Amniotic epithelial cell (primary cell): ENCODE measurements at regions not wholly inside any gene's neighbourhood (a gene's known extent, or its start where the extent isn't known, plus 50 kb on each side); places are given as distances from the start of the nearest gene placed in this dataset.
A peak's percentile ranks its signal among the peaks of the same experiment; 100 is the strongest.

Experiments
- DNase-seq: peaks from one replicate; pipeline ENCODE4 v3.0.0-alpha.2; 2010; ENCODE audit warnings: low read depth

DNA sequence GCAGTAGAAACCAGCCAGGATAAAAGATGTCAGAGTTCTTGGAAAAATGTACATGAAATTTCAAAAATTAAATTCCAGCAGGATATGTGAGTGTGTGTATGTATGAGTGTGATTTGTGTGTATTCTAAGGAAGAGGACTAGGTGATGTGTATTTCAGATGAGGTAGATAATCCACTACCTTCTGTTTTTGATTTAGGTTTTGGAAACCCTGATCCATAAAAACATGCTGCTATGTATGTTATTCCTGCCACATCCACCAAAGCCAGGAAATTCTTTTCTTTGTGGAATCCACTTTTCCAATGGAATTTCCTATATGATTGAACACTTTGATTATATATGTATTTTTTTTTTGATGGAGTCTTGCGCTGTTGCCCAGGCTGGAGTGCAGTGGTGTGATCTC, 276.9 kb downstream of the UQCRFS1 start:
- no peak for DNase-seq

DNA sequence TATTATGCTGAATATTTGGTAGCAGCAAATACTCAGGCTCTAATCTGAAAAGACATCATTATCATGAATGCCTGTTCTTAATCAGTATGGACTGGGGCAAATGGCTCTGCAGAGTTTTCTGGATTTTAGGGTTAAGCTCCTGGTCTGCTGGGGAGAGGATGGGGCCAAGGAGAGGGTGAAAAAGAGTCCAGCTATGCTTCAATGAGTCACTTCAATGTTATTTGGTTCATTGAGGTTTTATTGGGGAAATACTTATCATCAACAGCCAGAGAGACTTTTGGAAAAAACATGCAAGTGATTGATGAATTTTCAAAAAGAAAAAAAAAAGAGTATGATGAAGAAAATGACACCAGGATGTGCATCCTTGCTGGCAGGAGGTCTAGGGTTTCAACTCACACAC, 278.3 kb downstream of the UQCRFS1 start:
- DNase-seq = no peak

- DNase-seq = no peak
Observed at GRCh38 chr19:28933039-28933438, 279.9 kb downstream of the UQCRFS1 start.

DNA sequence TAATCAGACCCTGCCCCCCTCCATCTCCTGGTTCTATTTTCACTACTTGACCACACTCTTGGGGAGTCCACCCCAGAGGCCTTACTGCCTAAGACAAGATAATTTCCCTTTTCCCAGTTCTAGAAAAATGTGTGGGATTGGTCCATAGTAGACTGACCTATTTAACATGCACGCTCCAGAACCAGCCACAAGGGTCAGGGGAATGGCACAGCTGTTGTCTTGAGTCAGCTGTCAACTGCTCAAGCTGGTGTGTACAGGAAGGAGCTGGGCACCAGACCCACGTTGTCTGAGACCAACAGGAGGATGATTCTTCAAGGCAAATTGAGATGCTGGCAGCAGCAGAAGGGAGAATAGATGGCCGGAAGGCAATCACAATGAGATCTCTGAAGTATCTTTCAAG, 280.5 kb downstream of the UQCRFS1 start:
- DNase-seq = no peak

- no peak for DNase-seq
Observed at GRCh38 chr19:28929006-28929405, 283.9 kb downstream of the UQCRFS1 start.

DNA sequence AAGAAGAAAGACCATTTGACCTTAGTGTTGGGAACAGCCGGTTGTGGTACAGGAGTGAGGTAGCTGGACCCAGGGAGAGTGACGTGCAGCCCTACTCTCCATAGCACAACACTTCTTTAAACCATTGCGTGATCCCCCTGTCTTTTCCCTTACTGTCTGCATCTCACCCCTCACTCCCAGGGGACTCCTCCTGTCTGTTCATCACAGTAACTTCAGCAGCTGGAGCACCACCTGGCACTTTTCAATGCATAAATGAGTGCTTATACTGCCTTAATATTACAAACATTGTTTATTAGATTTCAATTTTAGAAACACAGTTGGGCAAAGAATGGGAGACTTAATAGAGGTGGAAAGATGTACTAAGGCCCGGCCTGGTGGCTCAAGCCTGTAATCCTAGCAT, 285.5 kb downstream of the UQCRFS1 start:
- no peak for DNase-seq

DNA sequence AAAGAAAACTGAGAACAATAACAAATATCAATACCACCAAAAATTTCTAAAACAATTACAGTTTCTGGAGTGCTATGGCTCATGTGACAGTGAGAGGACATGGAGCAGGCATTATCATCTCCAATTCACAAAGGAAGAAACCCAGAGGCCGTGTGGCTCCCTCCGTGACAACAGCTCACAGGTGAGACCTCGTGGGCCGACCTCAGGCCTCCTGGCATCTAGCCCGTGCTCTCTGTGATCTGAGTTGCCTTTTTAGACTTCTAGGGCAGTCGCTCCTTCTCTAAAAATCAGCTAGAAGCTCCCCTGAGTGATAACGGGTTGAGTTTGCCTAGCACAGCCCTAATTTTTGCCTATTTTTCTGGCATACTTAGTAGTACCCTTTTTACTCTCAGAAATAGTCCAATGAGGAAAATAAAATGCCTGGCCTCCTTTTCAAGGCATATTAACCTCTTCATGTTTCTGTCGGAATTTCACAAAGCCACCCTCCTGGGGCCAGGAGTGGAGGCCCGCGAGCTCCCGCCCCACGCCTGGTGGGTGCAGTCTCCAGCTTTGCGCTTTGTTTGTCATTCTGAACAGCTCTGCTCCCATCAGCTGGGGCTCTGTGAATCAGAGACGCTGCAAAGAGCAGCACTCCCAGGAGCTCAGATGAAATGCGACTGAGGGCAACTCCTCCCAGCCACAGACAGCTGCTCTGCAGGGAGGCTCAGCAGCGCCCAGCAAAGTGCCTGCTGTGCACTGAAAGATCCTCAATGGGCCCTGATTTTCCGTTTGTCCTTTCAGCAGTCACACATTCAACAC, 292.5 kb downstream of the UQCRFS1 start:
- DNase-seq = no peak

DNA sequence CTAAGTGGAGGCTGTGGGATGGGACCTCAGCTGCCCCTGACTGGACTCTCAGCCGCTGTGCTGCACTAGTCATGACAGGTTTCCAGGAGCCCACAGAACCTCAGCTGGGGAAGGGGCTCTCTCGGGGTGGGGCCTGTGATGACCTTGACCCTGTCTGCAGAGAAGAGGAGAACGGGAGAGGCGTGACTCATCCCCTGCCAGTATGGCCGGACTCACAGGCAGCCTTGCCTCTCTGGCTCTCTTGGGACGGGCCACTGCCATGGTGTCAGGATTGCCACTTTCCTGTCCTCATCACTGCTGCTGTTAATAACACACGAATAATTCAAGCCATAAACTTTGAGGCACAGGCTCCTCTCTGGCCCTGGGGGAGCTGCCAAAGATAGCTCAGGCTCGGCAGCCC, 295.3 kb downstream of the UQCRFS1 start:
- no peak for DNase-seq

DNA sequence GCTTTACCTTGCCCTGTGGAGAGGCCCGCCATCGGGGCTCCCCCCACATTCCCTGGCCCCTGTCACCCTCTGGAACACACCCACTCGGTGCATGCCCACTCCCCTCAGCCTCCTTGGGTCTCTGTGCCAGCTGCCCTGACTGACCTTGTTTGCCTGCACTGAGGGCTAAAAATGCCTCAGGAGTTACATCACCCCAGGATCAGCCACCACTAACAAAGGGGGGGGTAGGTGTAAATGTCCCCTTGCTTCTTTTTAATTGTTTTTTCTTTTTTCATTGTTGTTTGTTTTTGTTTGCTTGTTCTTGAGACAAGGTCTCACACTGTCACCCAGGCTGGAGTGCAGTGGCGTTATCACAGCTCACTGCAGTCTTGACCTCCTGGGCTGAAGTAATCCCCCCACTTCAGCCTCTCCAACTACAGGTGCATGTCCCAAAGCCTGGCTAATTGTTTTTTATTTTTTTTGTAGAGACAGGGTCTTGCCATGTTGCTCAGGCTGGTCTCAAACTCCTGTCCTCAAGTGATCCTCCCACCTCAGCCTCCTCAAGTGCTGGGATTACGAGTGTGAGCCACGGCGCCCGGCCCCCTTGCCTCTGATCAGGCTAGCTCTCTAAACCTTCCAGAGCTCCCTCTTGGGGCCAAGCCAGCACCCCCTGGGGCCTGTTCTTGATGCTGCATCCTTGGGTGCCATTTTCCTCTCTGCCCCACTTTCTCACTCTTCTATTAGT, 297.1 kb downstream of the UQCRFS1 start:
- no peak for DNase-seq

GRCh38 chr19:28915202-28915601, 297.7 kb downstream of the UQCRFS1 start:
- DNase-seq = no peak

GRCh38 chr19:28914173-28914572, 298.8 kb downstream of the UQCRFS1 start:
- DNase-seq = no peak

- no peak for DNase-seq
Observed at GRCh38 chr19:28913626-28914025, 299.3 kb downstream of the UQCRFS1 start.

- no peak for DNase-seq
Observed at GRCh38 chr19:28908941-28909340, 304.0 kb downstream of the UQCRFS1 start.

DNA sequence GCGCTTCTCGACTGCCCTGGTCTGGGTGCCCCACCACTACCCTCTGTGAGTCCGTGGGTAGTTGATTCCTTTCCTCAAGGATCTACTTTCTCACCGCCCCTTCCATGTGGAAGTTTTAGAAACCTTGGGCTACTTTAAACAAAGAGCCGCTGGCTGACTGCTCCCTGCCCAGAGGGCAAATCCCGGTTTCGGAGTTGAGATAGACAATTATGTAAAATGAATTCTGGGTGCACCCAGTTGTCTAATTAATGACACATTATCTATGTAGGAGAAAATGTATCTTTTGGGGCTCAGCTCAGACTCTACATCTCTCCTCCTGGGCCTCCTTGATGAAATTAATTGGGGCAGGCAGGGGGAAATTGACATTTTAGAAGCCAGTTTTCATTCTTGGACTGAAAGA, 305.4 kb downstream of the UQCRFS1 start:
- no peak for DNase-seq

DNA sequence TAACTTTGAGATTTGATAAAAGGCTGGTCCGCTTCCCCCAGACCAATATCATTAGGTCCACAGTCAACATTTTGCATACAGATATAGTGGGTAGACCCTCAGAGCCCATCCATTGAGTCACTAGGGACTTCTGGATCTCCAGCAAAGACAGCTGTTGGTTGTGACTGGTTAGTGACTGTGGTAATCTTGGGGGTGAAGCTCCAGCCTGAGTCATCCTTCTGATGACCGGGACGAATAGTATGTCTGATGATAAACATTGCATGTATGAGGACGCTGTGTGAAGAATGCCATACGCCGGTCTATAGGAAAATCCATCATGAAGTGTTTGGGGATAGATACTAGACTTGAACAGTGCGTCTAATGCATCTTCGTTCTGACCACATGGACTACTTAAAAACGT, 307.0 kb downstream of the UQCRFS1 start:
- peak; percentile 2 for DNase-seq

DNA sequence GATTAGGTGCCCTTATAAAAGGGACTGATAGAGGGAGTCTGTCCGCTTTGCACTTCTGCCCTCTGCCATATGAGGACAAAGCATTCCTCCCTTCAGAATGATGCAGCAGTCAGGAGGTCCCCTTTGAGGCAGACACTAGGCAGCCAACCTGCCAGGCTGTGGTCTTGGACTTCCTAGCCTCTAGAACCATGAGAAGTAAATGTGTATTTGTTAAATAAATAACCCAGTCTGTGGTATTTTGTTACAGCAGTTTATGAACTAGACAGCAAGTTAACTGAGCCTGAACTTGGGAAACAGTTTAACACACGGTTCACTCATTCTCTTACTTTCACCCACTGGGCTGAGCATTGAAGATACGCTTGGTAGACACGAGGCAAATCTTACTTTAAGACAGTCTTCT, 313.2 kb downstream of the UQCRFS1 start:
- no peak for DNase-seq

- DNase-seq = no peak
Observed at GRCh38 chr19:28898249-28898648, 314.7 kb downstream of the UQCRFS1 start.

GRCh38 chr19:28889941-28890670, 322.8 kb downstream of the UQCRFS1 start:
- no peak for DNase-seq

DNA sequence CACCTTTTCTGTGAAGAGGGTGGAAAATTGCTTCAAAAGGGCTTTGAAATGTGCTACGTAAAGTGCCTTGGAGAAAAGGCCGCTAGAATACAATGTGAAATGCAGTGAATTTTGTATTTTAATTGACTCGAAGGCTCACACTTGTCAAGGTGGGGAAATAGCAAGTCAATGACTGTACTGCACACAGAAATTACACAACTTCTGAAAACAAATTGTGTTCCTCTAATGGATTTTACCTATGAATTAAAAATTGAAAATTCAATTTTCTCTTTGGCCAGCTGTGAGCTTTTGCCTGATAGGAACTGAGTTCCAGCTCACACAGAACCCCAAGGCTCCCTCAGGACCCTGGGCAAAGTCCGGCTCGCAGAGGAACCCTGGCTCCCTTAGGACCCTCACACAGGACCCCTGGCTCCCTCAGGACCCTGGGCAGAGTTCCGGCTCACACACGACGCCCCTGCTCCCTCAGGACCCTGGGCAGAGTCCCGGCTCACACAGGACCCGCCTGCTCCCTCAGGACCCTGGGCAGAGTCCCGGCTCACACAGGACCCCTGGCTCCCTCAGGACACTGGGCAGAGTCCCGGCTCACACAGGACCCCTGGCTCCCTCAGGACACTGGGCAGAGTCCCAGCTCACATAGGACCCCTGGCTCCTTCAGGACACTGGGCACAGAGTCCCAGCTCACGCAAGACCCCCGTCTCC, 324.9 kb downstream of the UQCRFS1 start:
- DNase-seq = no peak

DNA sequence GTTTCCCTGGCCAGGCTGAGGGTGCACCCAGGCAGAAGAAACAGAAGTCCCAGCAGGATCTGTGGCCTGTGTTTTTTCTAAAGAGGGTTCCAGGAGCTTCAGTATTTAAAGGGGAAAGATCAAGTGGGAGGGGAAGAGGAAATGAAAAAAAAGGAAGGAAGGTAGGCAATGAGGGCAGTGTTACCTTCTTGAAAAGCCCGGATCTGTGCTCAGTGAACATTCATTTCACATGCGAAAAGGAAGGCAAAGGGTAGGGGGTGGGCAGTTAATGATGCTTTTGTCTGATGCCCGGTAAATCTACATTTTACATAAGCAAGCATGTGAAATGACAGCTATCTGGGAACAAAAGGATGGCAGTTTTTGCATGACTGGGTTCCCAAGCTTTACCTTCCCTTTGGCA, 326.2 kb downstream of the UQCRFS1 start:
- DNase-seq = no peak

DNA sequence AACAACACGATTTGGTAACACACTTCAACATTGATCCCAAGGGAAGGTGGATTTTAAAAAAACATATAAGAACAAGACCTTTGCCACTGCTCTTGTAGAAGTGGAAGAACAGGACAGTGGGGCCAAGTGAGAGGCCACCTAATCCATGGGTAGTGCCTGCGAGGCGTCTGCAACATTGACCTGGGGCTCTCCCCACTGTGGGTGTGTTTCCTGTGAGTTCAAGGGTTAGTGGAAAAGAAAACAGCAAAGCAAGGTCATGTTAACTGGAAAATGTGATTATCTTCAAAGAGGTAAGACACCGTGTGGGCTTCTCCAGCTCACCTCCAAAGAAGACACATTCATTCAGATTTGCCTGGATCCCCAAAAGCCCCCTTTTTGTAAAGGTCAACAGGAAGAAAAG, 327.0 kb downstream of the UQCRFS1 start:
- no peak for DNase-seq

DNA sequence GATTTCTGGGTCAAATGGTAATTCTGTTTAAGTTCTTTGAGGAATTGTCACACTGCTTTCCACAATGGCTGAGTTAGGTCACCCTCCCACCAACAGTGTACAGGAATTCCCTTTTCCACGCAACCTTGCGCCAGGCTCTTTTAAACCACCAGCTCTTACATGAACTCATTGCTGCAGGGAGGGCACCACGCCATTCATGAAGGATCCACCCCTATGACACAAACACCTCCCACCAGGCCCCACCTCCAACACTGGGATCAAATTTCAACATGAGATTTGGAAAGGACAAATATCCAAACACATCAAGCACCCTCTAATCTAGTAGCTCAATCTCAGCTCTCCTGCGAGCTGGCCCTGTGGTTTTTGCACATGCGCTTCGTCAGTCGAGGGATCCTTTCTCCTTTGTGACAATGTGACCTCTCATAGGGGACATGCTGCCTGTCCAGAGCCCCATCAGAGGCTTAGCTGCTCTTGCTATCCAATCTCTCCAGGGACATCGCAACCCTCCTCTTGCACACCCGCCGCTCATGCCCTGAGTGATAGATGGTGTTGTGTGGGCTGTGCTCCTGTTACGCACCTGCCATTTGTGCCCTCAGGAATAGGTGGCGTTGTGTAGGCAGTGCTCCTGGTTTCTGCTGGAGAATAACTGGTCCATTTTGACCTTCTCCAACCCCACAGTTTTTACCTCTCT, 328.0 kb downstream of the UQCRFS1 start:
- no peak for DNase-seq
